GM10266 (cell line): ENCODE measurements at regions not wholly inside any gene's neighbourhood (a gene's known extent, or its start where the extent isn't known, plus 50 kb on each side); places are given as distances from the start of the nearest gene placed in this dataset.

Experiments
- DNase-seq: peaks from one replicate; pipeline ENCODE4 v3.0.0; 2012; ENCODE audit errors: extremely low spot score
- TF ChIP-seq, protein P1 (sequence below): IDR thresholded peaks from 2 replicates; pipeline ENCODE4 v1.5.1; 2012; ENCODE audit warnings: mild to moderate bottlenecking, low read depth; ENCODE audit not compliant: control insufficient read depth, insufficient read depth; ENCODE audit errors: missing control alignments

DNA sequence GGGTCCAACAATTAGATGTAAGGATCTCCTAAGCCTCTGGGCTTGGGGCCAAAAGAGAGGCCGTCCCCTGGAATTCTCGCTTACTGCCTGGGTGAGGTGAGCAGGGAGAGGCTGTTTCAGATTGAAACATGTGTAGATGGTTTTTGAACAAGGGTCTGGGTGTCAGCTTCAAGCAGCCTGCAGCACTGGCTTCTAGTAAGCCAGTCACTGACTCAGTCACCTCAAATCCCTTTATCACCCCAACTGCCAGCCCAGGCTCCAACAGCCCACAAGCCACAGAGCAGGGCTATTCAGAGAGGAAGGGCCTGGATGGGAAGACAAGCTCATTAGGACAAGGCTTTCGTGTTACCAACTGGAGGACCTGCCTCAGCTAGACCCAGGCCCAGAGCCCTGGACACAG lies 180.2 kb downstream of the CCT6B start:
- DNase-seq = no peak
- TF ChIP-seq, protein P1, sequence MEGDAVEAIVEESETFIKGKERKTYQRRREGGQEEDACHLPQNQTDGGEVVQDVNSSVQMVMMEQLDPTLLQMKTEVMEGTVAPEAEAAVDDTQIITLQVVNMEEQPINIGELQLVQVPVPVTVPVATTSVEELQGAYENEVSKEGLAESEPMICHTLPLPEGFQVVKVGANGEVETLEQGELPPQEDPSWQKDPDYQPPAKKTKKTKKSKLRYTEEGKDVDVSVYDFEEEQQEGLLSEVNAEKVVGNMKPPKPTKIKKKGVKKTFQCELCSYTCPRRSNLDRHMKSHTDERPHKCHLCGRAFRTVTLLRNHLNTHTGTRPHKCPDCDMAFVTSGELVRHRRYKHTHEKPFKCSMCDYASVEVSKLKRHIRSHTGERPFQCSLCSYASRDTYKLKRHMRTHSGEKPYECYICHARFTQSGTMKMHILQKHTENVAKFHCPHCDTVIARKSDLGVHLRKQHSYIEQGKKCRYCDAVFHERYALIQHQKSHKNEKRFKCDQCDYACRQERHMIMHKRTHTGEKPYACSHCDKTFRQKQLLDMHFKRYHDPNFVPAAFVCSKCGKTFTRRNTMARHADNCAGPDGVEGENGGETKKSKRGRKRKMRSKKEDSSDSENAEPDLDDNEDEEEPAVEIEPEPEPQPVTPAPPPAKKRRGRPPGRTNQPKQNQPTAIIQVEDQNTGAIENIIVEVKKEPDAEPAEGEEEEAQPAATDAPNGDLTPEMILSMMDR = no peak

DNA sequence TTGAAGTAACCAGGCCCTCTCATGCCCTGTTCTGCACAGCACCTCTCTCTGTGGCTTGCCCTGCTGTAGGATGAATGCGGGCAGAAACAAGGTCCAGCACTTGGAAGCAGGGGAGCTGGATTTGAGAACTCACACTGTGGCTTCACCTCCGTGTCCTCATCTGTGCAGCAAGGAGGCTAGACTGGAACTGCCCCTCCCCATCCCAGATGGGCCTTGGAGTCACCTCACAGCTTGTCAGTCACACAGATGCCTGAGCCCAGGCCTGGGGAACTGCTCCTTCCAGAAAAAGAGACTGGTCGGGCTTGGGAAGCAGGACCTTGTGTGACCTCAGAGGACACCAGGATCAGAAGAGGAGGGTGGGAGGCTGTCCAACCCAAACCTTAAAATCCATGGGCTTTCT lies 180.8 kb downstream of the CCT6B start:
- DNase-seq = no peak
- TF ChIP-seq, protein P1 = no peak

DNA sequence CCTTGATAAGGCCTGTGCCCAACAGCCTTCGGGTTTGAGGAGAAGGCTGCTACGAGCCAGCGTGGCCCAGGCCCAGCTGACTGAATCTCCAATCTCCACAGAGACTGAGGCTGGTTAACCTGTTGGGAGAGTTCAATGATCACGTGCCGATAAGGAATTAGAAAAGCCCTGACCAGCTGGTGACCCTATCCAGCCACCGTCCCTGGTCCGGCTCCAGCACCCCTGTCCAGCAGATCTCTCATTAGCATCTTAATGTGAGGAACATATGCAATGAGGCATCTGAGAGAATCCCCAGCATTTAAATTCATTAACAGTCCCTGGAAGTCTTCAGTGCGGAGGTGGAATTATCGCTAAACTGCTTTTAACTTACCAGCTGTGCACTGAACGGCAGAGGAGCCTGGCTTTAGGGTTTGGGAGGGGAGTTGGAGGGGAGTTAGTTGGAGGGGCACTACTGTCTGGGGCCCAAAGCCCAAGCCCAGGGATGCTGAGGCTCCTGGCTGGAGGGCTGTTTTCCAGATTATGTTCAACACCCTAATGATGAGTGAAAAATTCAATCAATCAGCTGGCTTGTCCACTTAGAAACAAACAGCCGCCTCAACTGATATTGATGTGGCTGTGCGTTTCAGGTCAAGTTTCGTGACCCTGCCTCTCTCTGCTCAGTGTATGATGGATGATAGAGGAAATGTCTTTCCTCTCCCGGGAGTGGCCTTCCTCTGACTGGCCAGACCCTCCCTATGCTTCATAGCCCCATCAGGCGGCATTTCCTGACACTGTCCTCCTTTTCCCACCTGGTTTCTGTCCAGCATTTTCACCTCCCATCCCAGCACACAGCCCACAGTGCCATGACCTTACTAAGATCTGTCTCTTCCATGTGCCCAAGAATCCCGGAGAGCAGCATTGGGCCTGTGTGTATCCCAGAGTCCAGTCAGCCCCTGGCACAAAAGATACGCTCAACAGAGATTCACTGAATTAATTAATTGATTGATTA lies 184.5 kb downstream of the CCT6B start:
- DNase-seq = no peak
- TF ChIP-seq, protein P1 = no peak

DNA sequence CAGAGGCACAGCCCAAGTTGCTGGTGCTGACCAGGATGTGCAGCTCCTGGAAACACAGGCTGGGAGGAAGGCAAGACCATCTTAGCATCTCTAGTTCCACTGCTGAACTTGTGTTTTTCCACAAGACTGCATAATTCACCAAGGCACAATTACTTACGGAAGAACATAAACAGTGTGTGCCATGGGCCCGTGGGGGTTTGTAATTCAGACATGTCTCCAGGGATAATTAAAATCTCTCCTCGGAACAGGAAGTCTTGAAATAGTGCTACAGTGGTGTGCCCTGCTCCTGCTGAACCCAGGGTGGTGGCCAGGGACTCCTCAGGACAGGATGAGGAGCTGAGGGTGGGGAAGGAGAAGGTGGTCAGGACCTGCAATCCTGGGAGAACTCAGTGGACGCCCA lies 188.2 kb downstream of the CCT6B start:
- no peak for DNase-seq
- TF ChIP-seq, protein P1 = no peak

DNA sequence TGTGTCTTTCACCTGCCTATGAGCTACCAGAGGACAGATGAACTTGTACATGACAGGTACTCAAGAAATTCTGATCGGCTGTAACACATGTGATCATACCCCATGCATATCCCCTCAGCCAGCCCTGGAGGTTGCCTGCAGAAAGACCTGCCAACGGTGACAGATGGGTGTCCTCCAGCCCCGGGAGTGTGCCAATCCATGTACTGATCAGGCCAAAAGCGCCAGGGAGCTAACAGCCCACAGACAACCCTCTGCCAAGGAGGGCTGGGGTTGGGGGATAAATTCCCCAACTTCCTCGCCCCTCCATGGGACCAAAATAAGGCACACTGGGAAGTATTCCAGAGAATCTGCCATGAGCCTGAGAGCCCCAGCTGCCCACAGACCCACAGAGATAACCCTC lies 189.4 kb downstream of the CCT6B start:
- no peak for DNase-seq
- TF ChIP-seq, protein P1 = no peak

DNA sequence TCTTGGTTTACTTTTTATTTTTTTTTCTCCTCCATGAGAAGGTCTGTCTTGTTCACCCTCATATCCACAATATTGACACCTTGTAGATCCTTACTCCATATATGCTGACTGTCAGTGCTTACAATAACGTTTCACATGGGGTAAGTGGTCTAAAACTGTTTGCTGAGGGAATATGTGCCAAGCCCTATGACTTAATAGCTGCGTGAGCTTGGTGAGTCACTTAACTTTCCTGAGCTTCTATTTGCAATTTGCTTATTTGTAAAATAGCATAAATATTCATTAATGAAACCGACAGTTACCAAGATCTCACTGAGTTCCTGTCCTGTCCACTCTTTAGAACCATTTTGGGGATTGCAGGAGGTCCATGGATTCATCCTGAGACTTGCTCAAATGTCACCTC lies 190.7 kb downstream of the CCT6B start:
- no peak for DNase-seq
- TF ChIP-seq, protein P1 = no peak

DNA sequence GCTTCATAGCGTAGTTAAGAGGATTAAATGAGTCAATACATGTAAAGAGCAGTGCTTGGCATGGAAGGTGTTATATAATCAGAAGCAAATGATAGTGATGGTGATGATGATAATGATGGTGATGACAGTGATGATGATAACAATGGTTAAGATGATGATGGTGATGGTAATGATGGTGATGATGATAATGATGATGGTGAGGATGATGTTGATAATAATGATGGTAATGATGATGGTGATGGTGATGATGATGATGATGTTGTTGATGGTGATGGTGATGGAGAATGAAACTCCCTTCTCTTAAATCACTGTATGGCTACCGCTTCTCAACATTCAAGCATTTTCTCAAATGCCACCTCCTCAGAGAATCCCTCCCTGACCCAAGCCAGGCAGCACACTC lies 190.5 kb downstream of the TMEM132E start:
- DNase-seq = no peak

More for the DNA sequence above, 190.5 kb downstream of the TMEM132E start:
- TF ChIP-seq, protein P1 = no peak
